ENCODE measurements at regions not wholly inside any gene's neighbourhood (a gene's known extent, or its start where the extent isn't known, plus 50 kb on each side); places are given as distances from the start of the nearest gene placed in this dataset.

DNA sequence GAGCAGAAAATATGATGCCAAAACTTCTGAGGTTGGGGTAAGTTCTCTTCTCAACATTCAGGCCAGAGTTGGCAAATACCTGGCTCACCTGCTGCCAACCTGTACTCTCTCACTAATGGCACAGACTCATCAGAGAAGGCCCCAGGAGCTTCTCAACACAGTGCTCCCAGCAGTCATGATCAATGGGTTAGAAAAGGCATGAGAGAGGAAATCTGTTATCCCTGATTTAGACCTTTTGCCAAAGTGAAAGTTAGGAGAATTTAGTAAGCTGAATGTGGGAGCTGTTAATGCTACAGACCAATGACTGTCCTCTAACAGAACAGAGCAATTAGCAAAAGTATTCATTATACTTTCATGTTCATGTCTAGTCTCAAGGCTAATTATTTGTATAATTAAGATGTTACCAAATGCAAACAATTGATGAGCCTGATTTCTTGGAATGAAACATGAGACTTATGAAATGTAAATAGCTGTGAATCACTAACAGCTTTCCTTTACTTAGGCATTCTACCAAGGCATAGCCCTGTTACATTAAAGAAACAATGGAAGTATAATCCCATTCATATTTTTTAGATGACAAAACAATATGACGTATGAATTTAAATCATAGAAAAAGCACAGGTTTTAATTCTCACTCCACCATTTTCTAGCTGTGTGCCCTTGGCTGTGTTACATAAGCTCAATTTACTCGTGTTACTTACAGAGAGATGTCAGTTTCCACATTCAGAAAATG lies 68.7 kb upstream of the MARCHF10 start:
- H3K36me3 ChIP-seq, result no peaks in the 10 kb centered on the region
- TF ChIP-seq, protein P1, sequence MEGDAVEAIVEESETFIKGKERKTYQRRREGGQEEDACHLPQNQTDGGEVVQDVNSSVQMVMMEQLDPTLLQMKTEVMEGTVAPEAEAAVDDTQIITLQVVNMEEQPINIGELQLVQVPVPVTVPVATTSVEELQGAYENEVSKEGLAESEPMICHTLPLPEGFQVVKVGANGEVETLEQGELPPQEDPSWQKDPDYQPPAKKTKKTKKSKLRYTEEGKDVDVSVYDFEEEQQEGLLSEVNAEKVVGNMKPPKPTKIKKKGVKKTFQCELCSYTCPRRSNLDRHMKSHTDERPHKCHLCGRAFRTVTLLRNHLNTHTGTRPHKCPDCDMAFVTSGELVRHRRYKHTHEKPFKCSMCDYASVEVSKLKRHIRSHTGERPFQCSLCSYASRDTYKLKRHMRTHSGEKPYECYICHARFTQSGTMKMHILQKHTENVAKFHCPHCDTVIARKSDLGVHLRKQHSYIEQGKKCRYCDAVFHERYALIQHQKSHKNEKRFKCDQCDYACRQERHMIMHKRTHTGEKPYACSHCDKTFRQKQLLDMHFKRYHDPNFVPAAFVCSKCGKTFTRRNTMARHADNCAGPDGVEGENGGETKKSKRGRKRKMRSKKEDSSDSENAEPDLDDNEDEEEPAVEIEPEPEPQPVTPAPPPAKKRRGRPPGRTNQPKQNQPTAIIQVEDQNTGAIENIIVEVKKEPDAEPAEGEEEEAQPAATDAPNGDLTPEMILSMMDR (IDR thresholded peaks at IDR 0.05; ENCODE audit: low read depth, low read length), result no peak
- no peak for DNase-seq
- H3K27me3 ChIP-seq, result no peaks in the 10 kb centered on the region
- H3K9me3 ChIP-seq, result no peaks in the 10 kb centered on the region
- no peaks in the 10 kb centered on the region for H3K4me1 ChIP-seq
- H3K4me3 ChIP-seq (ENCODE audit: low read depth, low read length), result no peak overlapping the region

DNA sequence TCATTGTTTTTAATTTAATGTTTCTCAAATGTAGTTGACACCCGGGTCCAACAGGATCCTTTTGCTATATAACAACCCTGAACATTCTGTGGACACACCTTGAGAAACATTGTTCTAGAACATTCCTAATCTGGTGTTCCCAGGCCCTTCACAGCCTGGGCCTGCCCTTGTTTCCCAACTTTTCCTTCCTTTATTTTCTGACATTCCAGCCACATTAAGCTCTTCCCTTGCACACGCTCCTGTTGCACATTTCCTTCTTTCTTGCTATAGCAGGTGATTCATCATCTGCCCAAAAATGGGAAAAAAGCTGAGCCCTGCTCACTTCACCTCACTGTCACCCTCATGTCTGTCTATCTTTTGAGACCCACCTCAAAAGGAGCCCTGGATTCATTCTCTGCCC lies 67.9 kb upstream of the MARCHF10 start:
- Histone ChIP-seq H3K4me1 (no peaks in the 10 kb centered on the region), H3K36me3 (no peaks in the 10 kb centered on the region), H3K4me3 (ENCODE audit: low read depth, low read length) (no peak overlapping the region), H3K9me3 (no peaks in the 10 kb centered on the region), H3K27me3 (no peaks in the 10 kb centered on the region)
- TF ChIP-seq, protein P1 (IDR thresholded peaks at IDR 0.05; ENCODE audit: low read depth, low read length), result no peak
- no peak for DNase-seq

DNA sequence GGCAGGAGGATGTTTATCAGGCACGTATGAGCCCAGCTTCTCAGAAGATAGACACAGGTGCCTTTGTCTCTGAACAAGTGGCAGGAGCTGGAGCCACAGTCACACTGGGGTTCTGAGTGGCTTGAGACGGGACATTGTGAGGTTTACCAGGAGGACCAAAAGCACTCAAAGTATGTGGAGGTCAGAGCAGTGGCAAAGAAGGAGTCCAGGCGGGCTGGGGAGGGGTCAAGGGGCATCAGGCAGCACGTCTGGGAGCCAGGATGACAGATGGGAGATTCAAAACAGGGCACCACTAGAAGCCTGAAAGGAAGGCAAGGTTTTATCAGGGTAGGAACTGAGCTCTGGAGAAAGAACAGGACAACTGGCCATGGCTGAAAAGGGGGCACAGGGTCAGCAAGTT lies 67.2 kb upstream of the MARCHF10 start:
- Histone ChIP-seq H3K27me3 (no peaks in the 10 kb centered on the region), H3K36me3 (no peaks in the 10 kb centered on the region), H3K4me1 (peaks cover 6% of the 10 kb centered on the region), H3K9me3 (no peaks in the 10 kb centered on the region), H3K4me3 (ENCODE audit: low read depth, low read length) (no peak overlapping the region)
- DNase-seq, result no peak
- TF ChIP-seq, protein P1 (IDR thresholded peaks at IDR 0.05; ENCODE audit: low read depth, low read length), result no peak

DNA sequence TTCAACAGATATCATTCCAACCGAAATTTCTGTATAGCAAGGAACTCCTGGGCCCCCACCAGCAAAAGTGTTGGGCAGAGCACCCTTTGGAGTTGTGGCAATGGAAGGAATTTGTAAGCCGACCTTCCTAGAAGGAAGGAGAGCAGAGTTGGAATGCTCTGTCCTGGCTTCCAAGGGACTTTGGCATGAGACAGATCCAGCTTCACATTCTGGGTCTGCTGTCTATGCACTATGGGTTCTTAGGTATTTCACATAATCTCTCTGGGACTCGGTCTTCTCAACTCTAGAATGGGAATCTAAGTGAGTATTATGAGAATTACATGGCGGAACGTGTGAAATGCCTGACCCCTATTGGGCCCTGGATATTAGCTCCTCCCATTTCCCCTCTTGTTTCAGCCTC lies 63.2 kb upstream of the MARCHF10 start:
- Histone ChIP-seq H3K4me3 (ENCODE audit: low read depth, low read length) (no peak overlapping the region), H3K4me1 (peaks cover 16% of the 10 kb centered on the region), H3K27me3 (no peaks in the 10 kb centered on the region), H3K36me3 (no peaks in the 10 kb centered on the region), H3K9me3 (no peaks in the 10 kb centered on the region)
- DNase-seq, result no peak
- TF ChIP-seq, protein P1 (IDR thresholded peaks at IDR 0.05; ENCODE audit: low read depth, low read length), result no peak

DNA sequence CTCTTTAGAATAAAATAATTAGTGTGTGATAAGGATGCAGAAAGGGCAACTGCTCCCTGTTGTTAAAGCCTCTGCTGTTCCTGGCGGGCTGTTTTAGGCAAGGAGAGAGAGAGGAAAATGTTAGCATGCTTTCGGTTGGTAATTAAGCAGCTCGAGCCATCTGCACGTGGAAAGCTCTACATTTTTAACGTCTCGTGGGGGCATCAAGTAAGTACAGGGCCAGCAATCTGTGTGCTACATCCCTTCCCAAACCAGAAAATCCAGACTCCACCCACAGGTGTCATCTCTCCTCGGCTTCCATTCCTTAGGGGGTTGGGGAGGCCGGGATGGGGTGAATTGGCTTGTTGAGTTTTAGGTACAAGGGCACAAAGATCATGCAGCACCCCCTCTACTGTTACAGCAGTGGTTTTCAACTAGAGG lies 62.4 kb upstream of the MARCHF10 start:
- Histone ChIP-seq H3K4me3 (ENCODE audit: low read depth, low read length) (peak overlapping the region; percentile 59), H3K9me3 (no peaks in the 10 kb centered on the region), H3K36me3 (no peaks in the 10 kb centered on the region), H3K27me3 (no peaks in the 10 kb centered on the region), H3K4me1 (peaks cover 16% of the 10 kb centered on the region)
- DNase-seq, result peak; percentile 17
- TF ChIP-seq, protein P1 (IDR thresholded peaks at IDR 0.05; ENCODE audit: low read depth, low read length), result no peak

DNA sequence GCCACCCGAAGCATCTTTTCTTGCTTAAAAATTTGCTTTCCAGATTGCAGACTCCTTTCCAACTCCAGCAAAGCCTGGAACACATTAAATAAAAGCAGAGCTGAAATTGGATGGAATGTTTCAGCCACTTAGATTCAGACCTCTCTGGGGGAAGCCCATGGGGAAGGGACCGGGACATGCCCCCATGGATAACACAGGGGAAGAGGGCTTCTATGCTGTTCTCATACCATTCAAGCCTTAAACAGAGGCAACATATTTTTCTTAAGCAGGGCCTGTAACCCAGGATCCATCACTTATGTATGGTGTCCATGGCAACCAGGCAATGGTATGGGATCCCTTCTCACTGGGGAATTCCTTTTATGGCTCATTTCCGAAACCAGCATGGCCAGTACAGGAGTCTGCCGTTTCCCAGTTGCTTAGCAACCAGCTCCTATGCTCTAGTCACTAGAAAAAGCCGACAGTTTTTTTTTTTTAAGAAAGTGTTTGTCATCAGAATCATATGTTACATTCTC lies 62.0 kb upstream of the MARCHF10 start:
- DNase-seq, result peak; percentile 83
- TF ChIP-seq, protein P1 (IDR thresholded peaks at IDR 0.05; ENCODE audit: low read depth, low read length), result no peak
- Histone ChIP-seq H3K36me3 (no peaks in the 10 kb centered on the region), H3K9me3 (no peaks in the 10 kb centered on the region), H3K27me3 (no peaks in the 10 kb centered on the region), H3K4me1 (peaks cover 16% of the 10 kb centered on the region), H3K4me3 (ENCODE audit: low read depth, low read length) (peak overlapping the region; percentile 59)
